ENCODE measurements at regions not wholly inside any gene's neighbourhood (a gene's known extent, or its start where the extent isn't known, plus 50 kb on each side); places are given as distances from the start of the nearest gene placed in this dataset.

DNA sequence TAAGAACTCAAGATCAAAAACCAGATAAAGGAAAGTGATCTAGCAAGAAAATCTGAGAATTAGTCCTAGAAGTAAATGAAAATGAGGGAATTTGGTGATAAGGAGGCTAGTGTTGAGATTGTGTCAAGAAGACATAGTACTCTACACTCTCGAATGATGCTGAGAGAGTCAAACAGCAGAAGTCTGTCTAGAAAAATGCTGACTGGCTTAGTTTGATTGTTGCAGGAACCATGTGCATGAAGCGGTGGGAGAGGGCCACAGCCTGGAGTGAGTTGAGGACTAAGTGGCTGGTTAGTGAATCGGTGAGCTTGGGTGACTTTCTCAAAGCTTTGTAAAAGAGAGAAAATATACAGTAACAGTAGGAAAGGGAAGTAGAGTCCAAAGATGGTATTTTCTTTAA is 124.5 kb downstream of the LRIG3 start:
- TF ChIP-seq CTCF (IDR thresholded peaks at IDR 0.05) (no peak), REST (IDR thresholded peaks at IDR 0.05; ENCODE audit: insufficient read depth in 1 of 2, low read depth in 2 of 2, low read length in 1 of 2) (no peak)

Data from Panc1 (cell line).